B cell (primary cell): ENCODE measurements at regions not wholly inside any gene's neighbourhood (a gene's known extent, or its start where the extent isn't known, plus 50 kb on each side); places are given as distances from the start of the nearest gene placed in this dataset.

Source experiments
- ATAC-seq: fragments of 200-7000 bp; cut with Tn5 transposase; one replicate; pipeline ENCODE4 v1.10.0; 2021; ENCODE audit warnings: low read depth, mild to moderate bottlenecking, moderate number of reproducible peaks, moderate library complexity
- CTCF ChIA-PET: fragments of 350-600 bp; sonication (Branson Sonifier 250); formaldehyde crosslinking; loops from one replicate; lab custom pipeline; 2021; ENCODE audit warnings: antibody characterized with exemption, inconsistent platforms; lab: Charles Lee
- POLR2A ChIA-PET: fragments of 350-600 bp; sonication (Branson Sonifier 250); formaldehyde crosslinking; loops from one replicate; lab custom pipeline; 2021; ENCODE audit warnings: antibody characterized with exemption; lab: Charles Lee
- DNase-seq: peaks from one replicate; pipeline ENCODE4 v3.0.0; 2013
- H2AFZ ChIP-seq: 2 replicates; pipeline ENCODE4 v1.6.1; 2012; ENCODE audit warnings: mild to moderate bottlenecking, low read depth, low read length; ENCODE audit not compliant: insufficient read depth, poor library complexity, severe bottlenecking
- H3K27ac ChIP-seq, 2 donors: 1 replicate in 1 of 2; 2 replicates in 1 of 2; pipeline ENCODE4 v1.5.1; 2012 to 2013; ENCODE audit warnings: low read length in 2 of 2, mild to moderate bottlenecking in 2 of 2, moderate library complexity in 1 of 2
- H3K27me3 ChIP-seq, 4 experiments: fragments of 200-600 bp in 1 of 4; sonication (generic) in 1 of 4; replicated peaks in 1 of 4; 1 replicate in 2 of 4; 2 replicates in 2 of 4; pipeline versions ENCODE4 v1.6.1 to v1.7.0; 2013 to 2016; ENCODE audit warnings: low read length in 3 of 4, mild to moderate bottlenecking in 2 of 4, mixed read lengths in 1 of 4, moderate library complexity in 1 of 4; ENCODE audit not compliant: insufficient read depth in 4 of 4, control insufficient read depth in 3 of 4; ENCODE audit errors: control extremely low read depth in 1 of 4
- H3K36me3 ChIP-seq, 2 experiments: replicated peaks in 1 of 2; 1 replicate in 1 of 2; 2 replicates in 1 of 2; pipeline versions ENCODE4 v1.6.1 to v1.7.1; 2013; ENCODE audit warnings: low read length in 1 of 2; ENCODE audit not compliant: insufficient read depth in 2 of 2, control insufficient read depth in 1 of 2; ENCODE audit errors: control extremely low read depth in 1 of 2, extremely low read depth in 1 of 2
- H3K4me1 ChIP-seq, 2 donors: fragments of 200-600 bp in 1 of 2; sonication (generic) in 1 of 2; 1 replicate in 1 of 2; 2 replicates in 1 of 2; pipeline versions ENCODE4 v1.5.1 to v1.6.1; 2013 to 2017; ENCODE audit warnings: low read length in 2 of 2; ENCODE audit not compliant: control insufficient read depth in 2 of 2, insufficient read depth in 2 of 2
- H3K4me2 ChIP-seq: replicated peaks from 2 replicates; pipeline ENCODE3; 2012; ENCODE audit warnings: mild to moderate bottlenecking, low read depth, low read length; ENCODE audit not compliant: poor library complexity, severe bottlenecking
- H3K4me3 ChIP-seq, 5 experiments: fragments of 200-600 bp in 1 of 5; sonication (generic) in 1 of 5; 1 replicate in 3 of 5; 2 replicates in 2 of 5; pipeline versions ENCODE4 v1.5.1 to v1.7.0; 2011 to 2016; ENCODE audit warnings: low read length in 4 of 5, mild to moderate bottlenecking in 4 of 5, low read depth in 2 of 5, control low read depth in 1 of 5, moderate library complexity in 1 of 5; ENCODE audit not compliant: insufficient read depth in 1 of 5; ENCODE audit errors: control extremely low read depth in 1 of 5, extremely low read depth in 1 of 5
- H3K79me2 ChIP-seq: fragments of 200-600 bp; sonication (generic); one replicate; pipeline ENCODE4 v1.6.0; 2016; ENCODE audit warnings: low read length; ENCODE audit not compliant: control insufficient read depth, insufficient read depth
- H3K9ac ChIP-seq: fragments of 200-600 bp; sonication (generic); 2 replicates; pipeline ENCODE4 v1.6.1; 2017; ENCODE audit warnings: mild to moderate bottlenecking, low read length, moderate library complexity
- H3K9me3 ChIP-seq, 3 donors: one replicate each; pipeline versions ENCODE4 v1.6.1 to v1.7.1; 2013; ENCODE audit warnings: low read length in 2 of 3; ENCODE audit not compliant: control insufficient read depth in 2 of 3, insufficient read depth in 1 of 3; ENCODE audit errors: control extremely low read depth in 1 of 3
- H4K20me1 ChIP-seq: 2 replicates; pipeline ENCODE4 v1.6.0; 2012; ENCODE audit warnings: mild to moderate bottlenecking, low read length; ENCODE audit not compliant: insufficient read depth, control insufficient read depth, poor library complexity, severe bottlenecking
- H3K27ac Mint-ChIP-seq: one replicate; pipeline ENCODE4 v1.8.0; 2021; ENCODE audit warnings: mixed read lengths
- H3K27me3 Mint-ChIP-seq: one replicate; pipeline ENCODE4 v1.8.0; 2021; ENCODE audit warnings: mixed read lengths
- H3K4me1 Mint-ChIP-seq: one replicate; pipeline ENCODE4 v1.8.0; 2021; ENCODE audit warnings: mixed read lengths
- H3K4me3 Mint-ChIP-seq: one replicate; pipeline ENCODE4 v1.8.0; 2021; ENCODE audit warnings: mixed read lengths
- H3K9me3 Mint-ChIP-seq: one replicate; pipeline ENCODE4 v1.8.0; 2022; ENCODE audit warnings: mixed read lengths; ENCODE audit not compliant: insufficient read depth
- CTCF ChIP-seq: fragments of 200-600 bp; IDR thresholded peaks from one replicate; pipeline ENCODE4 v1.8.0; 2022; ENCODE audit warnings: antibody characterized with exemption, mild to moderate bottlenecking
- EZH2 ChIP-seq: IDR thresholded peaks from 2 replicates; pipeline ENCODE4 v1.6.1; 2012; ENCODE audit warnings: borderline replicate concordance, low read depth, mild to moderate bottlenecking, moderate library complexity, low read length; ENCODE audit not compliant: insufficient read depth, poor library complexity, severe bottlenecking
- WGBS: methylation state at CpG from one replicate; pipeline ENCODE4 v1.1.5; 2013; ENCODE audit warnings: missing lambda C conversion rate; ENCODE audit not compliant: insufficient coverage; 5-methylcytosine and 5-hydroxymethylcytosine counted together
- intact Hi-C: fragments of 100-400 bp; cut with micrococcal nuclease; formaldehyde crosslinking; loops from one replicate; pipeline ENCODE4 v1.10.0; 2022

GRCh38 chr1:239909898-239910297 is 181.8 kb upstream of the FMN2 start:
- no peak for ATAC-seq
- Mint-ChIP-seq H3K27me3 (no peaks in the 10 kb centered on the region), H3K27ac (no peak overlapping the region), H3K9me3 (no peaks in the 10 kb centered on the region), H3K4me1 (no peaks in the 10 kb centered on the region), H3K4me3 (no peak overlapping the region)
- POLR2A ChIA-PET = no interaction called here
- Histone ChIP-seq H4K20me1 (no peaks in the 10 kb centered on the region), H3K27me3 (no peaks in the 10 kb centered on the region), H3K36me3 (no peaks in the 10 kb centered on the region), H3K4me1 (no peaks in the 10 kb centered on the region), H3K4me3 (no peak overlapping the region), H3K79me2 (no peaks in the 10 kb centered on the region), H3K4me2 (no peak overlapping the region), H3K27ac (no peak overlapping the region), H3K9ac (no peak overlapping the region), H3K9me3 (peaks cover 0 to 10% (median 0%) of the 10 kb centered on the region in 3 donors), H2AFZ (no peak overlapping the region)
- intact Hi-C loops = no loop called here
- TF ChIP-seq CTCF (no peak), EZH2 (no peak)
- no peak for DNase-seq
- WGBS = 93% methylated on average over 8 of the region's 10 CpGs
- CTCF ChIA-PET = interaction anchor here (1.0 kb wide), 1 partner anchor 12 kb away, joined by 3 read pairs; no protein-coding TSS in a partner anchor

GRCh38 chr1:239912471-239912870 is 179.2 kb upstream of the FMN2 start:
- Histone ChIP-seq H3K36me3 (no peaks in the 10 kb centered on the region), H3K4me3 (no peak overlapping the region), H3K4me1 (no peaks in the 10 kb centered on the region), H3K79me2 (no peaks in the 10 kb centered on the region), H3K27me3 (no peaks in the 10 kb centered on the region), H3K4me2 (no peak overlapping the region), H3K9ac (no peak overlapping the region), H3K27ac (no peak overlapping the region), H4K20me1 (no peaks in the 10 kb centered on the region), H2AFZ (no peak overlapping the region), H3K9me3 (peaks cover 0 to 8% (median 0%) of the 10 kb centered on the region in 3 donors)
- intact Hi-C loops = no loop called here
- ATAC-seq (no peak), DNase-seq (no peak)
- Mint-ChIP-seq H3K27me3 (no peaks in the 10 kb centered on the region), H3K4me3 (no peak overlapping the region), H3K4me1 (no peaks in the 10 kb centered on the region), H3K27ac (no peak overlapping the region), H3K9me3 (no peaks in the 10 kb centered on the region)
- WGBS = 77% methylated on average over 6 of the region's 6 CpGs
- POLR2A ChIA-PET = no interaction called here
- CTCF ChIA-PET = no interaction called here
- TF ChIP-seq EZH2 = no peak
- TF ChIP-seq CTCF = no peak
